ENCODE measurements at regions not wholly inside any gene's neighbourhood (a gene's known extent, or its start where the extent isn't known, plus 50 kb on each side); places are given as distances from the start of the nearest gene placed in this dataset.

- Histone ChIP-seq H3K4me2 (ENCODE audit: low read depth, low read length, poor library complexity, severe bottlenecking) (no peak overlapping the region), H3K9me2 (replicated peaks; ENCODE audit: insufficient read depth, low read length) (no peaks in the 10 kb centered on the region), H2AFZ (ENCODE audit: low read depth, low read length, severe bottlenecking) (no peak overlapping the region), H3K4me3 (ENCODE audit: insufficient read depth, low read length, poor library complexity, severe bottlenecking) (no peak overlapping the region), H3F3A (ENCODE audit: insufficient read depth) (no peaks in the 10 kb centered on the region), H3K27me3 (ENCODE audit: low read length) (peaks cover 2% of the 10 kb centered on the region; the same call in 1 of the 2 replicates), H3K27ac (ENCODE audit: low read depth, low read length) (no peak overlapping the region), H3K9ac (ENCODE audit: low read length) (no peak overlapping the region), H3K9me3 (ENCODE audit: insufficient read depth, low read length) (no peaks in the 10 kb centered on the region), H4K20me1 (ENCODE audit: low read depth, low read length) (no peaks in the 10 kb centered on the region), H3K79me2 (ENCODE audit: insufficient read depth, low read length) (no peaks in the 10 kb centered on the region), H3K36me3 (ENCODE audit: low read length) (no peaks in the 10 kb centered on the region)
- no peak for TF ChIP-seq EZH2phosphoT487 (conservative IDR thresholded peaks at IDR 0.05; ENCODE audit: low read length)
- TF ChIP-seq, protein P1, sequence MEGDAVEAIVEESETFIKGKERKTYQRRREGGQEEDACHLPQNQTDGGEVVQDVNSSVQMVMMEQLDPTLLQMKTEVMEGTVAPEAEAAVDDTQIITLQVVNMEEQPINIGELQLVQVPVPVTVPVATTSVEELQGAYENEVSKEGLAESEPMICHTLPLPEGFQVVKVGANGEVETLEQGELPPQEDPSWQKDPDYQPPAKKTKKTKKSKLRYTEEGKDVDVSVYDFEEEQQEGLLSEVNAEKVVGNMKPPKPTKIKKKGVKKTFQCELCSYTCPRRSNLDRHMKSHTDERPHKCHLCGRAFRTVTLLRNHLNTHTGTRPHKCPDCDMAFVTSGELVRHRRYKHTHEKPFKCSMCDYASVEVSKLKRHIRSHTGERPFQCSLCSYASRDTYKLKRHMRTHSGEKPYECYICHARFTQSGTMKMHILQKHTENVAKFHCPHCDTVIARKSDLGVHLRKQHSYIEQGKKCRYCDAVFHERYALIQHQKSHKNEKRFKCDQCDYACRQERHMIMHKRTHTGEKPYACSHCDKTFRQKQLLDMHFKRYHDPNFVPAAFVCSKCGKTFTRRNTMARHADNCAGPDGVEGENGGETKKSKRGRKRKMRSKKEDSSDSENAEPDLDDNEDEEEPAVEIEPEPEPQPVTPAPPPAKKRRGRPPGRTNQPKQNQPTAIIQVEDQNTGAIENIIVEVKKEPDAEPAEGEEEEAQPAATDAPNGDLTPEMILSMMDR (IDR thresholded peaks at IDR 0.05; ENCODE audit: insufficient read depth, low read length, poor library complexity, severe bottlenecking) = no peak
These were observed 594.3 kb downstream of the REEP3 start for GRCh38 chr10:64115471-64115870.

GRCh38 chr10:64115908-64116643 is 594.9 kb downstream of the REEP3 start:
- Histone ChIP-seq H3K4me3 (ENCODE audit: insufficient read depth, low read length, poor library complexity, severe bottlenecking) (no peak overlapping the region), H3K9ac (ENCODE audit: low read length) (no peak overlapping the region), H3K27ac (ENCODE audit: low read depth, low read length) (no peak overlapping the region), H3K36me3 (ENCODE audit: low read length) (no peaks in the 10 kb centered on the region), H3K27me3 (ENCODE audit: low read length) (peaks cover 2% of the 10 kb centered on the region; the same call in 1 of the 2 replicates), H3K79me2 (ENCODE audit: insufficient read depth, low read length) (no peaks in the 10 kb centered on the region), H4K20me1 (ENCODE audit: low read depth, low read length) (no peaks in the 10 kb centered on the region), H3K9me3 (ENCODE audit: insufficient read depth, low read length) (no peaks in the 10 kb centered on the region), H3K9me2 (replicated peaks; ENCODE audit: insufficient read depth, low read length) (no peaks in the 10 kb centered on the region), H3K4me2 (ENCODE audit: low read depth, low read length, poor library complexity, severe bottlenecking) (no peak overlapping the region), H3F3A (ENCODE audit: insufficient read depth) (no peaks in the 10 kb centered on the region), H2AFZ (ENCODE audit: low read depth, low read length, severe bottlenecking) (no peak overlapping the region)
- TF ChIP-seq, protein P1 (IDR thresholded peaks at IDR 0.05; ENCODE audit: insufficient read depth, low read length, poor library complexity, severe bottlenecking) = peak; percentile 37
- TF ChIP-seq EZH2phosphoT487 (conservative IDR thresholded peaks at IDR 0.05; ENCODE audit: low read length) = no peak

- Histone ChIP-seq H3K9me3 (ENCODE audit: insufficient read depth, low read length) (no peaks in the 10 kb centered on the region), H3K4me3 (ENCODE audit: insufficient read depth, low read length, poor library complexity, severe bottlenecking) (no peak overlapping the region), H2AFZ (ENCODE audit: low read depth, low read length, severe bottlenecking) (no peak overlapping the region), H3K79me2 (ENCODE audit: insufficient read depth, low read length) (no peaks in the 10 kb centered on the region), H3K27me3 (ENCODE audit: low read length) (peaks cover 2% of the 10 kb centered on the region; the same call in 1 of the 2 replicates), H4K20me1 (ENCODE audit: low read depth, low read length) (no peaks in the 10 kb centered on the region), H3K27ac (ENCODE audit: low read depth, low read length) (no peak overlapping the region), H3F3A (ENCODE audit: insufficient read depth) (no peaks in the 10 kb centered on the region), H3K9ac (ENCODE audit: low read length) (no peak overlapping the region), H3K9me2 (replicated peaks; ENCODE audit: insufficient read depth, low read length) (no peaks in the 10 kb centered on the region), H3K36me3 (ENCODE audit: low read length) (no peaks in the 10 kb centered on the region), H3K4me2 (ENCODE audit: low read depth, low read length, poor library complexity, severe bottlenecking) (no peak overlapping the region)
- TF ChIP-seq EZH2phosphoT487 (conservative IDR thresholded peaks at IDR 0.05; ENCODE audit: low read length) = no peak
- TF ChIP-seq, protein P1 (IDR thresholded peaks at IDR 0.05; ENCODE audit: insufficient read depth, low read length, poor library complexity, severe bottlenecking) = no peak
These were observed 595.5 kb downstream of the REEP3 start for GRCh38 chr10:64116707-64117106.
